ENCODE measurements at regions not wholly inside any gene's neighbourhood (a gene's known extent, or its start where the extent isn't known, plus 50 kb on each side); places are given as distances from the start of the nearest gene placed in this dataset.
"Not testable (repeated sequence)": the region's sequence is repeated elsewhere in the genome, so short reads cannot be mapped to it uniquely, and the experiment has no call there.

- no peak for DNase-seq (ENCODE audit: low read depth in 2 of 2)
These were observed 830.2 kb upstream of the SPRY2 start for GRCh38 chr13:81171065-81171647.

GRCh38 chr13:81163823-81164222 lies 822.9 kb upstream of the SPRY2 start:
- DNase-seq (ENCODE audit: low read depth in 2 of 2) = not testable (repeated sequence)

- no peak for DNase-seq (ENCODE audit: low read depth in 2 of 2)
These were observed 812.6 kb upstream of the SPRY2 start for GRCh38 chr13:81153478-81153877.

- no peak for DNase-seq (ENCODE audit: low read depth in 2 of 2)
These were observed 807.9 kb upstream of the SPRY2 start for GRCh38 chr13:81148822-81149221.

GRCh38 chr13:81146576-81146975 lies 805.6 kb upstream of the SPRY2 start:
- DNase-seq (ENCODE audit: low read depth in 2 of 2) = not testable (repeated sequence)

GRCh38 chr13:81142306-81142999 lies 801.5 kb upstream of the SPRY2 start:
- DNase-seq (ENCODE audit: low read depth in 2 of 2) = no peak

- DNase-seq (ENCODE audit: low read depth in 2 of 2) = no peak
These were observed 799.7 kb upstream of the SPRY2 start for GRCh38 chr13:81140675-81141074.

- no peak for DNase-seq (ENCODE audit: low read depth in 2 of 2)
These were observed 799.1 kb upstream of the SPRY2 start for GRCh38 chr13:81139987-81140386.

- no peak for DNase-seq (ENCODE audit: low read depth in 2 of 2)
These were observed 797.5 kb upstream of the SPRY2 start for GRCh38 chr13:81138353-81138980.

- DNase-seq (ENCODE audit: low read depth in 2 of 2) = no peak
These were observed 792.1 kb upstream of the SPRY2 start for GRCh38 chr13:81133066-81133465.

- no peak for DNase-seq (ENCODE audit: low read depth in 2 of 2)
These were observed 776.5 kb upstream of the SPRY2 start for GRCh38 chr13:81117416-81117815.

- no peak for DNase-seq (ENCODE audit: low read depth in 2 of 2)
These were observed 775.7 kb upstream of the SPRY2 start for GRCh38 chr13:81116461-81117282.

- no peak for DNase-seq (ENCODE audit: low read depth in 2 of 2)
These were observed 768.1 kb upstream of the SPRY2 start for GRCh38 chr13:81109026-81109425.

- no peak for DNase-seq (ENCODE audit: low read depth in 2 of 2)
These were observed 765.4 kb upstream of the SPRY2 start for GRCh38 chr13:81106348-81106747.

- no peak for DNase-seq (ENCODE audit: low read depth in 2 of 2)
These were observed 763.2 kb upstream of the SPRY2 start for GRCh38 chr13:81104035-81104715.

GRCh38 chr13:81102066-81102465 lies 761.1 kb upstream of the SPRY2 start:
- DNase-seq (ENCODE audit: low read depth in 2 of 2) = not testable (repeated sequence)

- DNase-seq (ENCODE audit: low read depth in 2 of 2) = no peak
These were observed 748.6 kb upstream of the SPRY2 start for GRCh38 chr13:81089371-81090157.

- no peak for DNase-seq (ENCODE audit: low read depth in 2 of 2)
These were observed 740.1 kb upstream of the SPRY2 start for GRCh38 chr13:81080911-81081454.

- no peak for DNase-seq (ENCODE audit: low read depth in 2 of 2)
These were observed 737.1 kb upstream of the SPRY2 start for GRCh38 chr13:81078048-81078447.

- DNase-seq (ENCODE audit: low read depth in 2 of 2) = not testable (repeated sequence)
These were observed 728.9 kb upstream of the SPRY2 start for GRCh38 chr13:81069822-81070221.

- DNase-seq (ENCODE audit: low read depth in 2 of 2) = no peak
These were observed 718.0 kb upstream of the SPRY2 start for GRCh38 chr13:81058916-81059290.
